EH (cell line): ENCODE measurements at regions not wholly inside any gene's neighbourhood (a gene's known extent, or its start where the extent isn't known, plus 50 kb on each side); places are given as distances from the start of the nearest gene placed in this dataset.

ENCODE experiments used
- DNase-seq: peaks from one replicate; pipeline ENCODE4 v3.0.0-alpha.2; 2015; ENCODE audit warnings: low read depth

GRCh38 chr7:94236960-94237359 is 157.7 kb upstream of the COL1A2 start:
- DNase-seq: no peak

- DNase-seq: no peak
These were observed 157.3 kb upstream of the COL1A2 start for GRCh38 chr7:94237417-94237816.

GRCh38 chr7:94239661-94240234 is 154.9 kb upstream of the COL1A2 start:
- DNase-seq: no peak

- DNase-seq: no peak
These were observed 153.8 kb upstream of the COL1A2 start for GRCh38 chr7:94240902-94241301.

- no peak for DNase-seq
These were observed 153.2 kb upstream of the COL1A2 start for GRCh38 chr7:94241402-94241925.

GRCh38 chr7:94243066-94243711 is 151.5 kb upstream of the COL1A2 start:
- no peak for DNase-seq

- no peak for DNase-seq
These were observed 149.9 kb upstream of the COL1A2 start for GRCh38 chr7:94244760-94245159.

GRCh38 chr7:94245500-94245899 is 149.2 kb upstream of the COL1A2 start:
- no peak for DNase-seq

GRCh38 chr7:94247970-94248369 is 146.7 kb upstream of the COL1A2 start:
- DNase-seq: no peak

- DNase-seq: no peak
These were observed 145.1 kb upstream of the COL1A2 start for GRCh38 chr7:94249631-94250030.

- DNase-seq: no peak
These were observed 144.6 kb upstream of the COL1A2 start for GRCh38 chr7:94250124-94250523.

GRCh38 chr7:94250987-94251386 is 143.7 kb upstream of the COL1A2 start:
- DNase-seq: no peak

GRCh38 chr7:94252124-94252523 is 142.6 kb upstream of the COL1A2 start:
- no peak for DNase-seq

- no peak for DNase-seq
These were observed 141.7 kb upstream of the COL1A2 start for GRCh38 chr7:94252971-94253370.

GRCh38 chr7:94253686-94254085 is 141.0 kb upstream of the COL1A2 start:
- no peak for DNase-seq

GRCh38 chr7:94258418-94259300 is 136.0 kb upstream of the COL1A2 start:
- DNase-seq: no peak

GRCh38 chr7:94261067-94261466 is 133.6 kb upstream of the COL1A2 start:
- no peak for DNase-seq

- DNase-seq: no peak
These were observed 129.9 kb upstream of the COL1A2 start for GRCh38 chr7:94264756-94265155.

GRCh38 chr7:94265456-94265855 is 129.2 kb upstream of the COL1A2 start:
- no peak for DNase-seq

- DNase-seq: peak; percentile 28
These were observed 128.5 kb upstream of the COL1A2 start for GRCh38 chr7:94266238-94266644.

- DNase-seq: no peak
These were observed 123.9 kb upstream of the COL1A2 start for GRCh38 chr7:94270772-94271171.

- peak; percentile 66 for DNase-seq
These were observed 121.7 kb upstream of the COL1A2 start for GRCh38 chr7:94272821-94273583.
